NB4 (cell line): ENCODE measurements at regions not wholly inside any gene's neighbourhood (a gene's known extent, or its start where the extent isn't known, plus 50 kb on each side); places are given as distances from the start of the nearest gene placed in this dataset.

Experiments
- CTCF ChIP-seq: IDR thresholded peaks from one replicate; pipeline ENCODE4 v1.5.1; 2012; ENCODE audit warnings: low read depth, low read length
- POLR2A ChIP-seq: IDR thresholded peaks from 2 replicates; pipeline ENCODE4 v1.6.1; 2011; ENCODE audit warnings: mild to moderate bottlenecking; ENCODE audit not compliant: insufficient read length; ENCODE audit errors: extremely low read depth

- TF ChIP-seq CTCF (no peak), POLR2A (no peak)
Observed at GRCh38 chr20:51236421-51236820, 213.5 kb upstream of the KCNG1 start.
